Vagina (tissue), 2 donors: ENCODE measurements at regions not wholly inside any gene's neighbourhood (a gene's known extent, or its start where the extent isn't known, plus 50 kb on each side); places are given as distances from the start of the nearest gene placed in this dataset.

Experiments used
- DNase-seq, 2 donors: peaks; one replicate each; pipeline ENCODE4 v3.0.0-alpha.2; 2017; ENCODE audit errors: extremely low spot score in 2 of 2
- H3K27ac ChIP-seq: fragments of 200-600 bp; sonication (generic); one replicate; pipeline ENCODE4 v1.5.1; 2019
- H3K27me3 ChIP-seq: fragments of 200-600 bp; sonication (generic); one replicate; pipeline ENCODE4 v1.5.1; 2019
- H3K36me3 ChIP-seq, 2 donors: fragments of 200-600 bp; sonication (generic); one replicate each; pipeline ENCODE4 v1.5.1; 2017 to 2019
- H3K4me1 ChIP-seq: fragments of 200-600 bp; sonication (generic); one replicate; pipeline ENCODE4 v1.5.1; 2019
- H3K4me3 ChIP-seq, 2 donors: fragments of 200-600 bp; sonication (generic); 1 replicate in 1 of 2; 2 replicates in 1 of 2; pipeline ENCODE4 v1.5.1; 2016 to 2019
- H3K9me3 ChIP-seq: fragments of 200-600 bp; sonication (generic); one replicate; pipeline ENCODE4 v1.5.1; 2019
- POLR2A ChIP-seq, 2 donors: fragments of 450-650 bp; IDR thresholded peaks; one replicate each; pipeline ENCODE4 v1.6.1; 2017; ENCODE audit warnings: antibody characterized with exemption in 2 of 2, mild to moderate bottlenecking in 2 of 2, moderate library complexity in 2 of 2
- POLR2AphosphoS5 ChIP-seq, 2 donors: sonication (generic); formaldehyde crosslinking; IDR thresholded peaks; one replicate each; pipeline ENCODE4 v1.9.0; 2017; ENCODE audit warnings: antibody characterized with exemption in 2 of 2, mild to moderate bottlenecking in 2 of 2, low read depth in 1 of 2; ENCODE audit not compliant: insufficient read depth in 1 of 2
- intact Hi-C: fragments of 100-400 bp; cut with DNase I; formaldehyde crosslinking; loops from one replicate; pipeline ENCODE4 v1.15.1; 2023
- TF ChIP-seq, protein P1 (sequence below), 3 experiments: fragments of 450-650 bp in 2 of 3; fragments of 200-600 bp in 1 of 3; sonication (generic) in 1 of 3; IDR thresholded peaks; one replicate each; pipeline ENCODE4 v1.5.1; 2017 to 2019; ENCODE audit warnings: antibody characterized with exemption in 3 of 3, mild to moderate bottlenecking in 2 of 3, moderate library complexity in 2 of 3

DNA sequence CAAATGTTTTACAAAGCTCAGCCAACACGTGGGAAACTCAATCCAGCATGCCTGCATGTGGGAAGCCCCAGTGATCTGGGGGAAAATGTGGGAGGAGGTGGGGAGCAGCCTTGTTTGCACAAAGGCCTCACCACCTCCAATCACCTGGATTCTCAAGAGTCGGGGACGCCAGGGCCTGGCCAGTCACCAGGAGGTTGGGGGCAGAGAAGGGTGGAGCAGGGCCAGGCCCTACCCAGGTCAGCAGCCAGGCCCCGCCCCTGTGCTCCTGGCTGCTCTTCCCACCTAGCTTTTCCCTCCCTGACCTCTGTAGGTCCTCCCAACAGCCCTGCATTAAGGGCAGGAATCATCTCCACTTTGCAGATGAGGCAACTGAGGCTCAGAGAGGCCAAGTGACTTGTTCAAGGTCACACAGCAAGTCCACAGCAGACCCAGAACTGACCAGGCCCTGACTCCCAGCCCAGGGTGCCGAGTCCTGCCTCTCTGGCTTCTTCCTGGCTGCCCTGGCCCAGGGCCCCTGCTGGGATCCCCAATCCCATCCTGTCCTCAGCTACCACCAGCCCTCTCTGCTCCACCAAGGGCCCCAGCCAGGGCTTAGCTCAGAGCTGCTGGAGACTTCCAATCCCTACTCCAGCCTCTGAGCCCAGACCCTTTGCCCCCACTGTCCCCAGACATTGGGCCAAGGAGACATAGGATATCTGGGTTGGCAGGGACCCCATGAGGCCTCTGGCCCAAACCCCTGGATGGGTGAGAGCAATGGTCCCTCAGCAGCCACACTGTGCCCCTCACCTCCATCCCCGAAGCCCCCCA lies 508.6 kb downstream of the PTPRU start:
- TF ChIP-seq POLR2A (IDR thresholded peaks at IDR 0.05) (no peak), POLR2AphosphoS5 (IDR thresholded peaks at IDR 0.05; ENCODE audit: insufficient read depth in 1 of 2, low read depth in 1 of 2) (no peak)
- TF ChIP-seq, protein P1, sequence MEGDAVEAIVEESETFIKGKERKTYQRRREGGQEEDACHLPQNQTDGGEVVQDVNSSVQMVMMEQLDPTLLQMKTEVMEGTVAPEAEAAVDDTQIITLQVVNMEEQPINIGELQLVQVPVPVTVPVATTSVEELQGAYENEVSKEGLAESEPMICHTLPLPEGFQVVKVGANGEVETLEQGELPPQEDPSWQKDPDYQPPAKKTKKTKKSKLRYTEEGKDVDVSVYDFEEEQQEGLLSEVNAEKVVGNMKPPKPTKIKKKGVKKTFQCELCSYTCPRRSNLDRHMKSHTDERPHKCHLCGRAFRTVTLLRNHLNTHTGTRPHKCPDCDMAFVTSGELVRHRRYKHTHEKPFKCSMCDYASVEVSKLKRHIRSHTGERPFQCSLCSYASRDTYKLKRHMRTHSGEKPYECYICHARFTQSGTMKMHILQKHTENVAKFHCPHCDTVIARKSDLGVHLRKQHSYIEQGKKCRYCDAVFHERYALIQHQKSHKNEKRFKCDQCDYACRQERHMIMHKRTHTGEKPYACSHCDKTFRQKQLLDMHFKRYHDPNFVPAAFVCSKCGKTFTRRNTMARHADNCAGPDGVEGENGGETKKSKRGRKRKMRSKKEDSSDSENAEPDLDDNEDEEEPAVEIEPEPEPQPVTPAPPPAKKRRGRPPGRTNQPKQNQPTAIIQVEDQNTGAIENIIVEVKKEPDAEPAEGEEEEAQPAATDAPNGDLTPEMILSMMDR (IDR thresholded peaks at IDR 0.05), result no peak
- Histone ChIP-seq H3K9me3 (no peaks in the 10 kb centered on the region), H3K4me1 (no peaks in the 10 kb centered on the region), H3K36me3 (no peaks in the 10 kb centered on the region), H3K4me3 (no peak overlapping the region), H3K27ac (no peak overlapping the region), H3K27me3 (no peaks in the 10 kb centered on the region)
- intact Hi-C loops, result no loop called here
- no peak for DNase-seq

- H3K36me3 ChIP-seq, result no peaks in the 10 kb centered on the region
- H3K27me3 ChIP-seq, result no peaks in the 10 kb centered on the region
- TF ChIP-seq, protein P1 (IDR thresholded peaks at IDR 0.05), result no peak
- TF ChIP-seq POLR2A (IDR thresholded peaks at IDR 0.05) (no peak), POLR2AphosphoS5 (IDR thresholded peaks at IDR 0.05; ENCODE audit: insufficient read depth in 1 of 2, low read depth in 1 of 2) (no peak)
- H3K4me3 ChIP-seq, result no peak overlapping the region
- H3K27ac ChIP-seq, result no peak overlapping the region
- H3K9me3 ChIP-seq, result no peaks in the 10 kb centered on the region
- no peaks in the 10 kb centered on the region for H3K4me1 ChIP-seq
- no peak for DNase-seq
- intact Hi-C loops, result no loop called here
Measured at GRCh38 chr1:29743931-29744330, 507.6 kb downstream of the PTPRU start.

DNA sequence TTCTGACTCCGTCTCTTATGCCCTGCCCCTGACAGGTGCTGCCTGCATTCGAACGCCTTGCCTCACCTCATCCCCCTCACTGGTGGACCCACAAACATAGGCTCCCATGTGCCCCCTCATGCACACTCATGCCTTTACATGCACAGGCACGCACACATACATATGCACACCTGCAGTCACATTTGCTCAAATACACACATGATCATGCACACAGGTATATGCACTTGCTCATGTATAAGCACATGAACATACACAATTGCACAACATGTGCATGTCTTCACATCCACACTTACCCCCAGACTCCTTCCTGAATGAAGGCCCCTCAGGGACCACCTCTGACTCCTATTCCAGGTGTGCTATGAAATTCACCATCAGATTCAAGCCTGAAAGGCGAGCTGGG lies 506.9 kb downstream of the PTPRU start:
- intact Hi-C loops, result no loop called here

DNA sequence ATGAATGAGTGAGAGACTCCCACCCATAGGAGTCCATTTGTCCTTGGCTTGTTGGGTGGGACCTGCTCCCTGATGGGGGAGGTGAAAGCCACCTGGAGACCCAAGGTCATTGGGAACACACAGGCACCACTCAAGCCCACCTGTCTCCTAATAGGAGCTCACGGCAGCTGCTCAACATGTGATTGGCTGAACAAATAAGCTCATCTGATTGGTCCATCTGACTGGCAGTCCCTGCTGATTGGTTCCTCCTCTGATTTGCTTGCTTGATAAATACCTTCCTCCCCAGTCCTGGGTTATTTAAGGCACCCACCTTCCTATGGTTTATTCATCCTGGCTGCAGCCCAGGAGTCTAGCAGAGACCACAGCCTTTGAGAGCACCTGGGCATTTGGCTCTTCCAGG lies 502.9 kb downstream of the PTPRU start:
- H3K27me3 ChIP-seq, result no peaks in the 10 kb centered on the region
- H3K4me3 ChIP-seq, result no peak overlapping the region
- H3K27ac ChIP-seq, result no peak overlapping the region
- no peaks in the 10 kb centered on the region for H3K4me1 ChIP-seq
- no peak for TF ChIP-seq POLR2A (IDR thresholded peaks at IDR 0.05)
- TF ChIP-seq, protein P1 (IDR thresholded peaks at IDR 0.05), result no peak
- no peak for TF ChIP-seq POLR2AphosphoS5 (IDR thresholded peaks at IDR 0.05; ENCODE audit: insufficient read depth in 1 of 2, low read depth in 1 of 2)
- no peaks in the 10 kb centered on the region for H3K36me3 ChIP-seq
- intact Hi-C loops, result no loop called here
- DNase-seq, result no peak
- H3K9me3 ChIP-seq, result no peaks in the 10 kb centered on the region

More for the DNA sequence above, 506.9 kb downstream of the PTPRU start:
- no peak overlapping the region for H3K27ac ChIP-seq
- no peak for TF ChIP-seq POLR2A (IDR thresholded peaks at IDR 0.05)
- no peak for TF ChIP-seq POLR2AphosphoS5 (IDR thresholded peaks at IDR 0.05; ENCODE audit: insufficient read depth in 1 of 2, low read depth in 1 of 2)
- TF ChIP-seq, protein P1 (IDR thresholded peaks at IDR 0.05), result no peak
- no peak overlapping the region for H3K4me3 ChIP-seq
- no peaks in the 10 kb centered on the region for H3K4me1 ChIP-seq
- DNase-seq, result no peak
- H3K27me3 ChIP-seq, result no peaks in the 10 kb centered on the region
- no peaks in the 10 kb centered on the region for H3K36me3 ChIP-seq
- H3K9me3 ChIP-seq, result no peaks in the 10 kb centered on the region

DNA sequence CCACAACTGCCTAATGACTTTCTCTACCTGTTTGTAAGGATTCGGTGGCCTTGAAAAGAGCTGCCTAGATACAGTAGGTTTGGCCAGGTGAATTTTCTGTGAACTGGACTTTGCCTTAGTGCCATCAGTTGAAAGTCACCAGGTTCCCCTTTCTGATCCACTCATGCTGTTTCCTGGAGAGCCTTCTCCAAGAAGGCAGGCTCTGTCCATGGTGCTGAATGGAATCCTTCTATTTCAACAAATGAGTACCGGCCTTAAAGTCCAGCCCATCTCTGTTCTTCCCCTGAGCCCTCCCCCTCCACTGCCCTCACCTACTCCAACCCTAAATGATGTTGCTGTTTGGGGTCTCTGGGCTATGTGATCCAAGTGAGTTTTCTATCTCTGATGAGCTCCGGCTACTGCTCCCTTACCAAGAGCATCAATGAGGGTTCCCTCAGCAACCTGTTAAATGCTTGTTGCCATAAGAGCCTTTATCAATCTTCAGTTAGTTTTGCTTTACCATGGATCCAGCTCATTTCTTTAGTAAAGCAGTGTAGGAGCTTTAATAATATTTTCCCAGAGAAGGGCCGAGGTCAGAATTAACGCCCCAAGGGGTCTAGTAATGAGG lies 500.4 kb downstream of the PTPRU start:
- H3K36me3 ChIP-seq, result no peaks in the 10 kb centered on the region
- no peaks in the 10 kb centered on the region for H3K4me1 ChIP-seq
- intact Hi-C loops, result no loop called here
- TF ChIP-seq POLR2AphosphoS5 (IDR thresholded peaks at IDR 0.05; ENCODE audit: insufficient read depth in 1 of 2, low read depth in 1 of 2) (no peak), POLR2A (IDR thresholded peaks at IDR 0.05) (no peak)
- TF ChIP-seq, protein P1 (IDR thresholded peaks at IDR 0.05), result no peak
- no peak overlapping the region for H3K4me3 ChIP-seq
- no peaks in the 10 kb centered on the region for H3K27me3 ChIP-seq
- DNase-seq, result no peak
- H3K9me3 ChIP-seq, result no peaks in the 10 kb centered on the region
- H3K27ac ChIP-seq, result no peak overlapping the region
